ENCODE measurements at regions not wholly inside any gene's neighbourhood (a gene's known extent, or its start where the extent isn't known, plus 50 kb on each side); places are given as distances from the start of the nearest gene placed in this dataset.
"Not testable (repeated sequence)": the region's sequence is repeated elsewhere in the genome, so short reads cannot be mapped to it uniquely, and the experiment has no call there.

GRCh38 chr10:3324612-3325038 is 152.0 kb upstream of the PITRM1 start:
- no peaks in the 10 kb centered on the region for H3K9me3 ChIP-seq
- H3K27ac ChIP-seq: no peak overlapping the region
- intact Hi-C loops (cut with DNase I): no loop called here
- no peak overlapping the region for H3K4me3 ChIP-seq
- H3K9ac ChIP-seq (ENCODE audit: low read depth in 2 of 2, low read length in 2 of 2): no peak overlapping the region
- no peaks in the 10 kb centered on the region for H3K4me1 ChIP-seq
- no peaks in the 10 kb centered on the region for H3K27me3 ChIP-seq
- H3K36me3 ChIP-seq: no peaks in the 10 kb centered on the region
- no peak for DNase-seq
- TF ChIP-seq CTCF (IDR thresholded peaks at IDR 0.05): no peak

- Histone ChIP-seq H3K4me3 (no peak overlapping the region), H3K9ac (ENCODE audit: low read depth in 2 of 2, low read length in 2 of 2) (no peak overlapping the region), H3K27me3 (no peaks in the 10 kb centered on the region), H3K27ac (no peak overlapping the region), H3K36me3 (no peaks in the 10 kb centered on the region), H3K9me3 (no peaks in the 10 kb centered on the region), H3K4me1 (no peaks in the 10 kb centered on the region)
- intact Hi-C loops (cut with DNase I): no loop called here
- no peak for DNase-seq
- TF ChIP-seq CTCF (IDR thresholded peaks at IDR 0.05): no peak
These were observed 151.4 kb upstream of the PITRM1 start for GRCh38 chr10:3323865-3324498.

- Histone ChIP-seq H3K9me3 (no peaks in the 10 kb centered on the region), H3K27me3 (no peaks in the 10 kb centered on the region), H3K4me3 (no peak overlapping the region), H3K36me3 (no peaks in the 10 kb centered on the region), H3K27ac (no peak overlapping the region), H3K9ac (ENCODE audit: low read depth in 2 of 2, low read length in 2 of 2) (no peak overlapping the region), H3K4me1 (no peaks in the 10 kb centered on the region)
- intact Hi-C loops (cut with DNase I): no loop called here
- TF ChIP-seq CTCF (IDR thresholded peaks at IDR 0.05): no peak
- no peak for DNase-seq
These were observed 148.5 kb upstream of the PITRM1 start for GRCh38 chr10:3321123-3321522.

GRCh38 chr10:3319811-3320226 is 147.2 kb upstream of the PITRM1 start:
- H3K4me1 ChIP-seq: no peaks in the 10 kb centered on the region
- intact Hi-C loops (cut with DNase I): no loop called here
- no peak for DNase-seq
- H3K9ac ChIP-seq (ENCODE audit: low read depth in 2 of 2, low read length in 2 of 2): no peak overlapping the region
- no peak overlapping the region for H3K27ac ChIP-seq
- H3K4me3 ChIP-seq: no peak overlapping the region
- H3K9me3 ChIP-seq: no peaks in the 10 kb centered on the region
- no peaks in the 10 kb centered on the region for H3K27me3 ChIP-seq
- no peak for TF ChIP-seq CTCF (IDR thresholded peaks at IDR 0.05)
- no peaks in the 10 kb centered on the region for H3K36me3 ChIP-seq

GRCh38 chr10:3318480-3318807 is 145.9 kb upstream of the PITRM1 start:
- H3K27ac ChIP-seq; H3K9me3 ChIP-seq; H3K27me3 ChIP-seq; H3K4me3 ChIP-seq; H3K9ac ChIP-seq (ENCODE audit: low read depth in 2 of 2, low read length in 2 of 2); DNase-seq; intact Hi-C loops (cut with DNase I); H3K36me3 ChIP-seq; H3K4me1 ChIP-seq: not testable (repeated sequence)

- H3K27ac ChIP-seq; H3K4me3 ChIP-seq; H3K9me3 ChIP-seq; intact Hi-C loops (cut with DNase I); H3K9ac ChIP-seq (ENCODE audit: low read depth in 2 of 2, low read length in 2 of 2); H3K27me3 ChIP-seq; H3K36me3 ChIP-seq; H3K4me1 ChIP-seq; DNase-seq: not testable (repeated sequence)
These were observed 145.2 kb upstream of the PITRM1 start for GRCh38 chr10:3317553-3318479.

- H3K27me3 ChIP-seq: not testable (repeated sequence)
These were observed 142.0 kb upstream of the PITRM1 start for GRCh38 chr10:3314445-3315085.

GRCh38 chr10:3313784-3314444 is 141.3 kb upstream of the PITRM1 start:
- H3K4me1 ChIP-seq; H3K27ac ChIP-seq; intact Hi-C loops (cut with DNase I); H3K36me3 ChIP-seq; H3K4me3 ChIP-seq; DNase-seq; H3K27me3 ChIP-seq; H3K9me3 ChIP-seq; H3K9ac ChIP-seq (ENCODE audit: low read depth in 2 of 2, low read length in 2 of 2): not testable (repeated sequence)

More at GRCh38 chr10:3314445-3315085, 142.0 kb upstream of the PITRM1 start:
- intact Hi-C loops (cut with DNase I); H3K36me3 ChIP-seq; H3K9me3 ChIP-seq; H3K4me1 ChIP-seq; H3K4me3 ChIP-seq; H3K27ac ChIP-seq; DNase-seq; H3K9ac ChIP-seq (ENCODE audit: low read depth in 2 of 2, low read length in 2 of 2): not testable (repeated sequence)
